ENCODE measurements at regions not wholly inside any gene's neighbourhood (a gene's known extent, or its start where the extent isn't known, plus 50 kb on each side); places are given as distances from the start of the nearest gene placed in this dataset.

GRCh38 chr3:174667386-174667785, 191.7 kb upstream of the NAALADL2 start:
- TF ChIP-seq ZNF274 (IDR thresholded peaks at IDR 0.05; ENCODE audit: low read depth, low read length) (no peak), YY1 (IDR thresholded peaks at IDR 0.05; ENCODE audit: insufficient read depth, insufficient read length) (no peak)

All from NT2/D1 (cell line).